ENCODE measurements at regions not wholly inside any gene's neighbourhood (a gene's known extent, or its start where the extent isn't known, plus 50 kb on each side); places are given as distances from the start of the nearest gene placed in this dataset.

DNA sequence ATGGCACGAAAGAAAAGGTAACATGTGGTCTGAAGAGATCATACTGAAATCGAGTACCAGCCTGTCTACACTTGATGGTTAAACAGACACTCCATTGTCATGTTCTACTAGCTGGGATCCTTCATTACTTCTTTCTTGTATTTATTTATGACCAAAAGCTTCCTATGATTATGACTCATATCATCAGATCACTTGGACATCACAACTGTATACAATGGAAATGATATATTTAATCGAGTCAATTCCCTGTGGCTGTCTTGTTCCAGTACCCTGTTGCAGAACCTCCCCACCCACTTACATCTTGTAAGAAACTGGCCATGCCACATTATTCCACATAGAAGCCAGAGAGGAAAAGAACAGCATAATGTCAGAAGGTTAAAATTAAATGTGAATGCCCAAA, 358.9 kb downstream of the ZEB2 start:
- no peak for DNase-seq (ENCODE audit: low read depth in 2 of 2)
- TF ChIP-seq, protein P1, sequence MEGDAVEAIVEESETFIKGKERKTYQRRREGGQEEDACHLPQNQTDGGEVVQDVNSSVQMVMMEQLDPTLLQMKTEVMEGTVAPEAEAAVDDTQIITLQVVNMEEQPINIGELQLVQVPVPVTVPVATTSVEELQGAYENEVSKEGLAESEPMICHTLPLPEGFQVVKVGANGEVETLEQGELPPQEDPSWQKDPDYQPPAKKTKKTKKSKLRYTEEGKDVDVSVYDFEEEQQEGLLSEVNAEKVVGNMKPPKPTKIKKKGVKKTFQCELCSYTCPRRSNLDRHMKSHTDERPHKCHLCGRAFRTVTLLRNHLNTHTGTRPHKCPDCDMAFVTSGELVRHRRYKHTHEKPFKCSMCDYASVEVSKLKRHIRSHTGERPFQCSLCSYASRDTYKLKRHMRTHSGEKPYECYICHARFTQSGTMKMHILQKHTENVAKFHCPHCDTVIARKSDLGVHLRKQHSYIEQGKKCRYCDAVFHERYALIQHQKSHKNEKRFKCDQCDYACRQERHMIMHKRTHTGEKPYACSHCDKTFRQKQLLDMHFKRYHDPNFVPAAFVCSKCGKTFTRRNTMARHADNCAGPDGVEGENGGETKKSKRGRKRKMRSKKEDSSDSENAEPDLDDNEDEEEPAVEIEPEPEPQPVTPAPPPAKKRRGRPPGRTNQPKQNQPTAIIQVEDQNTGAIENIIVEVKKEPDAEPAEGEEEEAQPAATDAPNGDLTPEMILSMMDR (IDR thresholded peaks at IDR 0.05; ENCODE audit: low read depth, low read length) = no peak
- H3K4me3 ChIP-seq (replicated peaks in 1 of 2; ENCODE audit: low read depth in 2 of 2, low read length in 2 of 2) = no peak overlapping the region

DNA sequence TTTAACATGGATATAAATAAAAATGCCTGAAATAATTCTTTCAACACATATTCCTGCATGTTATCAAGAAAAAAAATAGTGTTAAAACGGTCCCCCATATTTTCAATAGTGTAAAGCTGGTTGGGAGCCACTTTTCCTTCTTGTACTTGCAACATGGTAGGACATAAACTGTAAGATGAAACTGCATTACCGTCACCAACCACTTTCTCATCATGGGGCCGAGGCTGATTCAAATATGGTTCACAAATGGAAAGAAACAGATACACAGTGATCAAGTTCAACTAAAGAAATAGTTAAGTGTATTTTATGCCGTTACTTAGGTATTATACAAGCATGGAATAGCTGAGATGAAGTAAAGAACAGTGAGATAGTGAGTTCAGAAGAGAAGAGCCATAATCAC, 360.7 kb downstream of the ZEB2 start:
- DNase-seq (ENCODE audit: low read depth in 2 of 2) = no peak
- TF ChIP-seq, protein P1 (IDR thresholded peaks at IDR 0.05; ENCODE audit: low read depth, low read length) = no peak
- no peak overlapping the region for H3K4me3 ChIP-seq (replicated peaks in 1 of 2; ENCODE audit: low read depth in 2 of 2, low read length in 2 of 2)

DNA sequence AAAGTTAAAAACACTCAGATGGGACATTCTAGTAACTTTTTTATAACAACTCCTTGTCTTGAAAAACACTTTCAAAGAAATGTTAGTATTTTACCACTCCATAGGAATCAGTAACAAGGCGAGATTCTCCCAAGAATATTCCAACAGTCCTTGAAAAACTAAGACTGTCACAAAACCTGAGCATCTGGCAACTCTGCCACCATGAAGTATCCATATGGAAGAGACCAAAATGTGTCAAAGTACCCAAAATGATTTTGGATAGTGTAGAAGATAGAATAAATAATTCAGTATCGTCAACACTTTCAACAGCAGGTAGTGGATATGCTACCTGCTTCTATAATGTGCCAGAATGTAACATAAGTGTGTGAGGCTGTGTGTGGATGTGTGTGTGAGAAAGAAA, 361.8 kb downstream of the ZEB2 start:
- no peak overlapping the region for H3K4me3 ChIP-seq (replicated peaks in 1 of 2; ENCODE audit: low read depth in 2 of 2, low read length in 2 of 2)
- DNase-seq (ENCODE audit: low read depth in 2 of 2) = no peak
- TF ChIP-seq, protein P1 (IDR thresholded peaks at IDR 0.05; ENCODE audit: low read depth, low read length) = no peak

DNA sequence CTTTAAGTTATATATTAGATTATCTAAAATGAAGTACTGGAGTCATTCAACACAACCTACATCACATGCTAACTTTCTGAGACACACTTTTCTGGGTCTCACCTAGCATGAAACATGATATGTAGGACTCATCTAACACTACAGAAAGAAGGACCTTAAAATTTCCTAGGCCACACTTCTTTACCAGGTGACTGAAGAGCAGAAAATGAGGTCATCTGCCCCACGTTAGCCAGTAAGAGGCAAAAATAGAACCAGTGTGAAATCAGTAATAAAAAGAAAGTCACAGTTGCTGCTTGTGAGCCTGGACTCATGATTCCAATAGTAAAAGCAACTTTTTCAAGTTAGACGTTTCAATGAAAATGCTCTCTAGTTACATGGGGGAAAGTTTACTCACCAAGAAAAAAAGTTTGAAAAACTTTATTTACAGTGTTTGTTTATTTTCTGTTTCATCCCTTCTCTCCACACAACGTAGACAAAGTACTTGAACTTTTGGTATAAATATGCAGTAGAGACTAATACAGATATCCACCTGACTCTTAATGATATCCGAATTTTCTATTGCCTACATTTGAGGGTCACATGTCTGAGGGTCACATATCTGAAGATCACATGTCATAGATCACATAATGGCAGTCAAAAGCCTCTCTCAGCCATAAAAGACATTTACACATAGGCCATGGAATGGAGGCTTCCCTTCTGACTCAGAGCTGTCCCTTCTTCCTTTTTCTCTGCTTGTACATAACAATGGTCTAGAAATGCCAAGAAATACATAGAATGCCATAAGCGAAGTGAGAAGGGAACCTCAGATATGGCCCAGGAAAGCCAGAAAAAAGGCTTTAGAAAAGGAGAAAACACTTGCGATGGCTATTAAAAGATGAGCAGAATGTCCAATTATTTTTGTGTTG, 362.9 kb downstream of the ZEB2 start:
- peak in 1 of 2 donors; percentile 40 for DNase-seq (ENCODE audit: low read depth in 2 of 2)
- TF ChIP-seq, protein P1 (IDR thresholded peaks at IDR 0.05; ENCODE audit: low read depth, low read length) = no peak
- H3K4me3 ChIP-seq (replicated peaks in 1 of 2; ENCODE audit: low read depth in 2 of 2, low read length in 2 of 2) = no peak overlapping the region

DNA sequence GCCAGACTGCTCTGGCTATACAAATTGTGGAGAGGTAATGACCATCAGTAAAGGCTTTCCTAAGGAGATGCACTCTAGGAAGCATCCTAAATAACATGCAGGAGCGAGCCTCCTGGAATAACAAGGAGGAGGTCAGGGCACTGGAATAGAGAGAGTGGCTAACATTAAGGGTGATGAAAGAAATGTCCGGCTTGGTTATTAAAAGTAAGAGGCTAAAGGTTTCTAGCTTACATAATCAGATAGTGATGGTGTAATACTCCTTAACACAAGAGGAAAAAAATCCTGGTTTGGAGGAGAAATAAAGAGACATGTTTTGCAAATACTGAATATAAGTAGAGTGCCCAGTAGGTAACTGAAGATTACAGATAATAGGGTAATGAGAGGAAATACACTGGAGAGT, 365.7 kb downstream of the ZEB2 start:
- TF ChIP-seq, protein P1 (IDR thresholded peaks at IDR 0.05; ENCODE audit: low read depth, low read length) = no peak
- no peak overlapping the region for H3K4me3 ChIP-seq (replicated peaks in 1 of 2; ENCODE audit: low read depth in 2 of 2, low read length in 2 of 2)
- DNase-seq (ENCODE audit: low read depth in 2 of 2) = peak in 1 of 2 donors; percentile 31

DNA sequence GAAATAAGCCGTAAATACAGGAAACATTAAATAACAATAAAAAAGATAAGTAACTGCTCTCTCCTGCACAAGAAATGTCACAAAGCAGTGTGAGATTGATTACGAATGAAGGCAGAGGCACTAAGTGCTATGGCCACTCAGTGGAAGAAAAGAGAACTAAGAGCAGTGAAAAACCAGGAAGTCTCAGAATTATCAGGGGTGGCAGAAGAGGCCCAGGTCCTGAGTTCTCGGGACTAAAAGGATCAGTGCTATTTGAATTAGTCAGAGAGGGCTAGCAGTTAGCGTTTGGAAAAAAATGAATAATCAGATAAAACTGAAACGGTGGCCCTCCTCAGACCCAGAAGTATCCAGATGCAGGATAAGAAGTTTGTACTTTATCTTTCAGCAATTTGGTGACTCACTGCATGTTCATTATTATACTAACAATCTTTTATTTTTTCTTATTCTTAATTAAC, 367.1 kb downstream of the ZEB2 start:
- TF ChIP-seq, protein P1 (IDR thresholded peaks at IDR 0.05; ENCODE audit: low read depth, low read length) = peak; percentile 9
- peak; percentile 41 to 46 for DNase-seq (ENCODE audit: low read depth in 2 of 2)
- no peak overlapping the region for H3K4me3 ChIP-seq (replicated peaks in 1 of 2; ENCODE audit: low read depth in 2 of 2, low read length in 2 of 2)
